A673 (cell line): ENCODE measurements at regions not wholly inside any gene's neighbourhood (a gene's known extent, or its start where the extent isn't known, plus 50 kb on each side); places are given as distances from the start of the nearest gene placed in this dataset.

Source experiments
- BruUV-seq: library from RNA; stranded (reverse); fragments of 400-500 nt; replicated peaks from 2 replicates; lab custom pipeline; 2021; lab: Mats Ljungman, UMichigan
- CTCF ChIA-PET: fragments of 300-600 bp; sonication (Branson Sonifier 250); formaldehyde crosslinking; loops from one replicate; lab custom pipeline; 2022; ENCODE audit warnings: antibody characterized with exemption; lab: Charles Lee
- POLR2A ChIA-PET: fragments of 300-600 bp; sonication (Branson Sonifier 250); formaldehyde crosslinking; loops from one replicate; lab custom pipeline; 2022; ENCODE audit warnings: antibody characterized with exemption; ENCODE audit not compliant: low non-redundant PET; lab: Charles Lee
- DNase-seq: peaks from one replicate; pipeline ENCODE4 v3.0.0-alpha.2; 2015; ENCODE audit warnings: low spot score
- H3K27ac ChIP-seq: fragments of 200-600 bp; sonication (generic); 2 replicates; pipeline ENCODE4 v1.5.1; 2016; ENCODE audit warnings: mixed run types, low read depth, mild to moderate bottlenecking, mixed read lengths, antibody characterized with exemption, low read length; ENCODE audit not compliant: poor library complexity, severe bottlenecking
- H3K27me3 ChIP-seq: fragments of 200-600 bp; sonication (generic); replicated peaks from 2 replicates; pipeline ENCODE4 v1.6.1; 2017; ENCODE audit warnings: mixed run types, low read depth, mild to moderate bottlenecking, mixed read lengths, antibody characterized with exemption, low read length; ENCODE audit not compliant: insufficient read depth, poor library complexity
- H3K36me3 ChIP-seq: fragments of 200-600 bp; sonication (generic); 2 replicates; pipeline ENCODE4 v1.6.1; 2016; ENCODE audit warnings: mixed run types, mild to moderate bottlenecking, mixed read lengths, antibody characterized with exemption, low read length; ENCODE audit not compliant: insufficient read depth, poor library complexity, severe bottlenecking
- H3K4me1 ChIP-seq: fragments of 200-600 bp; sonication (generic); 2 replicates; pipeline ENCODE4 v1.6.1; 2017; ENCODE audit warnings: mixed run types, mild to moderate bottlenecking, mixed read lengths, antibody characterized with exemption, low read length; ENCODE audit not compliant: insufficient read depth, poor library complexity, severe bottlenecking
- H3K4me3 ChIP-seq: fragments of 200-600 bp; sonication (generic); 2 replicates; pipeline ENCODE4 v1.5.1; 2016; ENCODE audit warnings: low read depth, mixed run types, mild to moderate bottlenecking, mixed read lengths, low read length; ENCODE audit not compliant: poor library complexity, severe bottlenecking
- H3K9me3 ChIP-seq: fragments of 200-600 bp; sonication (generic); 2 replicates; pipeline ENCODE4 v1.6.1; 2016; ENCODE audit warnings: mixed run types, low read depth, mild to moderate bottlenecking, mixed read lengths, antibody characterized with exemption, low read length; ENCODE audit not compliant: poor library complexity, severe bottlenecking
- CTCF ChIP-seq: fragments of 300-800, 200-600 bp; sonication (generic); conservative IDR thresholded peaks from 2 replicates; pipeline ENCODE4 v1.5.1; 2017; ENCODE audit warnings: low read depth, mild to moderate bottlenecking, antibody characterized with exemption, low read length, moderate library complexity, mixed read lengths
- EZH2 ChIP-seq: fragments of 200-600 bp; sonication (generic); IDR thresholded peaks from 2 replicates; pipeline ENCODE4 v1.6.1; 2017; ENCODE audit warnings: borderline replicate concordance, low read depth, mild to moderate bottlenecking, mixed read lengths, antibody characterized with exemption, low read length; ENCODE audit not compliant: poor library complexity, severe bottlenecking
- intact Hi-C: fragments of 100-400 bp; cut with micrococcal nuclease; formaldehyde crosslinking; loops from one replicate; pipeline ENCODE4 v1.10.0; 2022; ENCODE audit not compliant: unreplicated experiment

DNA sequence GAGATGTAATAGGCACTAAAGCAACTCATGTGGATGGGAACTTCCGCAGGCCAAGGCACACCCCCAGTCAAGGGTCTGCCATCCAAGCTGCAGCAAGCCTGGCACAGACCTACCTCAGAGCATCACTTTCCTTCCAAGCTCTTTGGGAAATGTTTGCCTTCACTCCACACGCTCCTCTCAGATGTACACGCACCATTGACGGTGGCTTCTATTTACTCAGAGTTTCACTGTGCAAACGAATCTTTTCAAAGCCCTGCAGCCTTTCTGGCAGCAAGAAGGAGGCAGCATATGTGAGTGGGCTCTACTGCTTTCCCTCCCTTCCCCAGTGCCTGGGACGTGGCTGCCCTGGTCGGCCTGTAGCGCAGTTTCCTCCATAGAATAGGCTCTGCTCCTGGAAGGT lies 60.9 kb upstream of the USP47 start:
- Histone ChIP-seq H3K9me3 (no peaks in the 10 kb centered on the region), H3K27ac (no peak overlapping the region), H3K27me3 (peaks cover 29% of the 10 kb centered on the region), H3K4me1 (no peaks in the 10 kb centered on the region), H3K4me3 (no peak overlapping the region), H3K36me3 (no peaks in the 10 kb centered on the region)
- BruUV-seq = no TSS peak
- intact Hi-C loops = loop anchor here (10.0 kb wide), 1 partner anchor 986 kb away; no protein-coding TSS in a partner anchor
- DNase-seq = no peak
- CTCF ChIA-PET = no interaction called here
- TF ChIP-seq CTCF = no peak
- no peak for TF ChIP-seq EZH2
- POLR2A ChIA-PET = no interaction called here

DNA sequence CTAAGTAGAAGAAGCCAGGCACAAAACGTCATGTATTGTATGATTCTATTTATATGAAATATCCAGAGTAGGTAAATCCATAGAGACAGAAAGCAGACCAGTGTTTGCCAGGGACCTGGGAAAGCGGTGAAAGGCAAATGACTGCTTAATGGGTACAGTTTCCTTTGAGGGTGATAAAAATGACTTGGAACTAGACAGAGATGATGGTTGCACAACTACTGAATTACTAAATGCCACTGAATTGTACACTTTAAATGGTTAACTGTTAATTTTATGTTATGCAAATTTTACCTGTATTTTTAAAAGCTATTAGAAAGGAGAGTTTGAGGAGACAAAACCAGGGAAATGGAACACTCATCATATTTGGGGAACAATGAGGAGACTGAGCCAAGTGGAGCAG lies 61.8 kb upstream of the USP47 start:
- no peak overlapping the region for H3K27ac ChIP-seq
- H3K36me3 ChIP-seq = no peaks in the 10 kb centered on the region
- no TSS peak for BruUV-seq
- no peak for DNase-seq
- TF ChIP-seq EZH2 = no peak
- no peak for TF ChIP-seq CTCF
- intact Hi-C loops = loop anchor here (10.0 kb wide), 1 partner anchor 985 kb away; no protein-coding TSS in a partner anchor
- no peak overlapping the region for H3K4me3 ChIP-seq
- no peaks in the 10 kb centered on the region for H3K4me1 ChIP-seq
- CTCF ChIA-PET = no interaction called here
- POLR2A ChIA-PET = no interaction called here
- H3K27me3 ChIP-seq = peaks cover 38% of the 10 kb centered on the region
- no peaks in the 10 kb centered on the region for H3K9me3 ChIP-seq

DNA sequence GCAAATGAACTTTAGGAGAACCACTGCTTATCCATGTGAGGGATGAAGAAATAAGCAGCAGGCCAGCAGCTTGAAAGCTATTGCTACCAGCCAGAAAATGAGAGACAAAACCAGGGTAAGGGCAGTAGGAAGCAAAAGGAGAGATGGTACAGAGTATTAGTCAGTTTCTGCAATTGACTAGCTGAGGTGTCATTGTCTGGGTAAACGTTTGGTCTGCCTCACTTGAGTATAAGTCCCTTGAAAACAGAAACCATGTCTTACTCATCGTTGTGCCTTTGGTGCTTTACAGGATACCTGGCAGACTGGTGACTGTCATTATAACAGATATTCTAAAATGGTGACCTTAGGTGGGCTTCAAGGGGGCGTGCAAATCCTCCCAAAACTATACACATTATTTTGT lies 63.9 kb upstream of the USP47 start:
- H3K36me3 ChIP-seq = no peaks in the 10 kb centered on the region
- no peaks in the 10 kb centered on the region for H3K9me3 ChIP-seq
- H3K4me1 ChIP-seq = no peaks in the 10 kb centered on the region
- intact Hi-C loops = no loop called here
- peaks cover 40% of the 10 kb centered on the region for H3K27me3 ChIP-seq
- H3K27ac ChIP-seq = no peak overlapping the region
- BruUV-seq = no TSS peak
- no peak for DNase-seq
- TF ChIP-seq CTCF (no peak), EZH2 (no peak)
- no peak overlapping the region for H3K4me3 ChIP-seq
- POLR2A ChIA-PET = no interaction called here
- CTCF ChIA-PET = no interaction called here
